Chondrocyte (in vitro differentiated cells): ENCODE measurements at regions not wholly inside any gene's neighbourhood (a gene's known extent, or its start where the extent isn't known, plus 50 kb on each side); places are given as distances from the start of the nearest gene placed in this dataset.

Experiments used
- DNase-seq: peaks from one replicate; pipeline ENCODE4 v3.0.0; 2021; ENCODE audit warnings: mixed read lengths, low spot score
- H3K27ac Mint-ChIP-seq: one replicate; pipeline ENCODE4 v1.8.0; 2021; ENCODE audit warnings: mild to moderate bottlenecking, moderate library complexity, mixed read lengths; ENCODE audit not compliant: unreplicated experiment
- H3K27me3 Mint-ChIP-seq: 2 replicates; pipeline ENCODE4 v1.8.0; 2021; ENCODE audit warnings: low read depth, mixed read lengths
- H3K36me3 Mint-ChIP-seq: 2 replicates; pipeline ENCODE4 v1.8.0; 2021; ENCODE audit warnings: low read depth, mixed read lengths
- H3K4me1 Mint-ChIP-seq: 2 replicates; pipeline ENCODE4 v1.8.0; 2021; ENCODE audit warnings: low read depth, mild to moderate bottlenecking, mixed read lengths
- H3K4me3 Mint-ChIP-seq: one replicate; pipeline ENCODE4 v1.8.0; 2021; ENCODE audit warnings: mild to moderate bottlenecking, moderate library complexity, mixed read lengths; ENCODE audit not compliant: unreplicated experiment
- H3K9me3 Mint-ChIP-seq: 2 replicates; pipeline ENCODE4 v1.8.0; 2021; ENCODE audit warnings: low read depth, mixed read lengths
- CTCF ChIP-seq: fragments of 200-600 bp; sonication (generic); IDR thresholded peaks from 2 replicates; pipeline ENCODE4 v1.5.0; 2021; ENCODE audit warnings: antibody characterized with exemption, mild to moderate bottlenecking, moderate library complexity

GRCh38 chr2:12813166-12813565 lies 96.4 kb downstream of the TRIB2 start:
- Mint-ChIP-seq H3K27me3 (no peaks in the 10 kb centered on the region), H3K27ac (no peak overlapping the region), H3K36me3 (no peaks in the 10 kb centered on the region), H3K4me1 (peaks cover 7% of the 10 kb centered on the region), H3K9me3 (no peaks in the 10 kb centered on the region), H3K4me3 (no peak overlapping the region)
- no peak for TF ChIP-seq CTCF
- DNase-seq = no peak

GRCh38 chr2:12816379-12817306 lies 99.9 kb downstream of the TRIB2 start:
- Mint-ChIP-seq H3K4me3 (no peak overlapping the region), H3K36me3 (peaks cover 2% of the 10 kb centered on the region), H3K27me3 (no peaks in the 10 kb centered on the region), H3K27ac (no peak overlapping the region), H3K4me1 (peaks cover 19% of the 10 kb centered on the region), H3K9me3 (peaks cover 3% of the 10 kb centered on the region)
- no peak for TF ChIP-seq CTCF
- no peak for DNase-seq

- TF ChIP-seq CTCF = no peak
- no peak for DNase-seq
- Mint-ChIP-seq H3K36me3 (peaks cover 2% of the 10 kb centered on the region), H3K9me3 (peaks cover 3% of the 10 kb centered on the region), H3K4me3 (no peak overlapping the region), H3K27me3 (no peaks in the 10 kb centered on the region), H3K27ac (no peak overlapping the region), H3K4me1 (peaks cover 19% of the 10 kb centered on the region)
Measured at GRCh38 chr2:12817870-12818269, 101.1 kb downstream of the TRIB2 start.

GRCh38 chr2:12818416-12819102 lies 101.8 kb downstream of the TRIB2 start:
- DNase-seq = no peak
- peaks cover 2% of the 10 kb centered on the region for H3K36me3 Mint-ChIP-seq
- H3K9me3 Mint-ChIP-seq = peaks cover 3% of the 10 kb centered on the region
- no peak overlapping the region for H3K4me3 Mint-ChIP-seq
- H3K4me1 Mint-ChIP-seq = peaks cover 19% of the 10 kb centered on the region
- TF ChIP-seq CTCF = no peak
- H3K27ac Mint-ChIP-seq = peak overlapping the region; percentile 93
- H3K27me3 Mint-ChIP-seq = no peaks in the 10 kb centered on the region

GRCh38 chr2:12819103-12819475 lies 102.4 kb downstream of the TRIB2 start:
- no peaks in the 10 kb centered on the region for H3K27me3 Mint-ChIP-seq
- peaks cover 3% of the 10 kb centered on the region for H3K9me3 Mint-ChIP-seq
- DNase-seq = no peak
- H3K27ac Mint-ChIP-seq = peak overlapping the region; percentile 93
- no peak overlapping the region for H3K4me3 Mint-ChIP-seq
- no peak for TF ChIP-seq CTCF
- peaks cover 2% of the 10 kb centered on the region for H3K36me3 Mint-ChIP-seq
- H3K4me1 Mint-ChIP-seq = peaks cover 23% of the 10 kb centered on the region
